HepG2 (cell line): ENCODE measurements at regions not wholly inside any gene's neighbourhood (a gene's known extent, or its start where the extent isn't known, plus 50 kb on each side); places are given as distances from the start of the nearest gene placed in this dataset.
A peak's percentile ranks its signal among the peaks of the same experiment; 100 is the strongest.

Source experiments
- ATAC-seq: fragments of 200-7000 bp; cut with Tn5 transposase; 3 replicates; pipeline ENCODE4 v1.9.1; 2020; ENCODE audit warnings: mild to moderate bottlenecking, moderate library complexity
- BruUV-seq: library from RNA; stranded (reverse); fragments of 400-500 nt; replicated peaks from 2 replicates; lab custom pipeline; 2021; lab: Mats Ljungman, UMichigan
- CTCF ChIA-PET: fragments of 300-600 bp; formaldehyde crosslinking; extraction: SDS; loops from one replicate; lab custom pipeline; 2021; ENCODE audit warnings: low total read pairs, inconsistent platforms, low intra/inter-chr PET ratio; lab: Yijun Ruan, JAX
- POLR2A ChIA-PET: fragments of 350-600 bp; sonication (Branson Sonifier 250); formaldehyde crosslinking; loops from one replicate; lab custom pipeline; 2020; ENCODE audit warnings: antibody characterized with exemption, inconsistent platforms; lab: Yijun Ruan, JAX
- DNase-seq: peaks from one replicate; pipeline ENCODE4 v3.0.0-alpha.2; 2015; ENCODE audit warnings: low spot score
- FAIRE-seq: peaks from 3 replicates; lab custom pipeline; 2011; peaks lifted over from hg19 to GRCh38; lab: Jason Lieb, UNC
- H2AFZ ChIP-seq: one replicate; pipeline ENCODE4 v1.6.1; 2011; ENCODE audit warnings: low read length, inconsistent platforms
- H3K27ac ChIP-seq: fragments of 300-600 bp; 3 replicates; pipeline ENCODE4 v1.8.0; 2011; ENCODE audit warnings: mixed run types, mild to moderate bottlenecking, mixed read lengths, low read length, inconsistent platforms; ENCODE audit not compliant: insufficient read depth; ENCODE audit errors: extremely low read length
- H3K27me3 ChIP-seq, 2 experiments: fragments of 200-600 bp in 1 of 2; 2 replicates in 1 of 2; 3 replicates in 1 of 2; pipeline versions ENCODE4 v1.6.0 to v1.8.0; 2011; ENCODE audit warnings: low read length in 2 of 2, mild to moderate bottlenecking in 2 of 2, moderate library complexity in 2 of 2, inconsistent platforms in 1 of 2; ENCODE audit not compliant: insufficient read depth in 2 of 2, control insufficient read depth in 1 of 2
- H3K36me3 ChIP-seq, 2 experiments: fragments of 200-600 bp in 1 of 2; replicated peaks in 1 of 2; 2 replicates in 1 of 2; 3 replicates in 1 of 2; pipeline versions ENCODE4 v1.5.1 to v1.8.0; 2011; ENCODE audit warnings: low read length in 2 of 2, inconsistent platforms in 1 of 2; ENCODE audit not compliant: insufficient read depth in 2 of 2, control insufficient read depth in 1 of 2
- H3K4me1 ChIP-seq: 2 replicates; pipeline ENCODE4 v1.5.1; 2012; ENCODE audit warnings: low read length, inconsistent platforms; ENCODE audit not compliant: insufficient read depth
- H3K4me2 ChIP-seq: 2 replicates; pipeline ENCODE4 v1.6.0; 2011; ENCODE audit warnings: low read depth, low read length, inconsistent platforms
- H3K4me3 ChIP-seq, 3 experiments: fragments of 200-600 bp in 1 of 3; sonication (generic), shearing (Covaris generic) in 1 of 3; replicated peaks in 1 of 3; 2 replicates each; pipeline ENCODE4 v1.5.1; 2011 to 2016; ENCODE audit warnings: low read length in 3 of 3, inconsistent platforms in 2 of 3, low read depth in 2 of 3, mild to moderate bottlenecking in 2 of 3, control low read depth in 1 of 3, mixed read lengths in 1 of 3; ENCODE audit not compliant: insufficient read depth in 1 of 3
- H3K79me2 ChIP-seq: one replicate; pipeline ENCODE4 v1.6.1; 2011; ENCODE audit warnings: low read length, inconsistent platforms; ENCODE audit not compliant: insufficient read depth
- H3K9ac ChIP-seq: 2 replicates; pipeline ENCODE4 v1.6.0; 2011; ENCODE audit warnings: mild to moderate bottlenecking, low read depth, low read length, inconsistent platforms; ENCODE audit not compliant: insufficient read depth
- H3K9me3 ChIP-seq: 2 replicates; pipeline ENCODE4 v1.5.1; 2012; ENCODE audit warnings: mild to moderate bottlenecking, low read length
- H4K20me1 ChIP-seq: 2 replicates; pipeline ENCODE4 v1.6.0; 2011; ENCODE audit warnings: inconsistent platforms, mild to moderate bottlenecking, low read length, moderate library complexity; ENCODE audit not compliant: insufficient read depth
- ASH2L ChIP-seq: fragments of 300-600, 200-600 bp; sonication (generic); IDR thresholded peaks from 2 replicates; pipeline ENCODE4 v1.7.0; 2017; ENCODE audit warnings: low read depth, mild to moderate bottlenecking, moderate library complexity, mixed read lengths, low read length; ENCODE audit not compliant: insufficient read length
- FOXK2 ChIP-seq: fragments of 450-650 bp; IDR thresholded peaks from 2 replicates; pipeline ENCODE4 v1.6.1; 2016
- HNF1B ChIP-seq: sonication (generic); formaldehyde crosslinking; IDR thresholded peaks from 2 replicates; pipeline ENCODE4 v1.5.1; 2020; ENCODE audit warnings: mild to moderate bottlenecking, moderate library complexity, missing genetic modification reagents
- TEAD3 ChIP-seq: optimal IDR thresholded peaks from 2 replicates; pipeline ENCODE3; 2016; ENCODE audit warnings: borderline replicate concordance
- ZBTB4 ChIP-seq: sonication (generic); formaldehyde crosslinking; IDR thresholded peaks from 2 replicates; pipeline ENCODE4 v1.4.0; 2020; ENCODE audit warnings: missing genetic modification reagents, mild to moderate bottlenecking, borderline replicate concordance
- WGBS: methylation state at CpG from one replicate; pipeline ENCODE4 v1.1.6; 2017; ENCODE audit warnings: low lambda C conversion rate; 5-methylcytosine and 5-hydroxymethylcytosine counted together
- in situ Hi-C: cut with HindIII; loops from 2 replicates; pipeline ENCODE4 v1.10.0; 2017; ENCODE audit warnings: low pct_unique_long_range_greater_than_20kb; ENCODE audit not compliant: extremely low pct_ligation_motif_present
- intact Hi-C: fragments of 100-400 bp; cut with micrococcal nuclease; formaldehyde crosslinking; loops from one replicate; pipeline ENCODE4 v1.10.0; 2022; ENCODE audit not compliant: unreplicated experiment
- TF ChIP-seq, protein P1 (sequence below): sonication (generic); formaldehyde crosslinking; conservative IDR thresholded peaks from 2 replicates; pipeline ENCODE4 v1.8.0; 2022; ENCODE audit warnings: low read depth, missing genetic modification reagents
- TF ChIP-seq, protein P2 (sequence below): sonication (generic); formaldehyde crosslinking; IDR thresholded peaks from 2 replicates; pipeline ENCODE4 v1.5.1; 2020; ENCODE audit warnings: missing genetic modification reagents, mild to moderate bottlenecking, borderline replicate concordance
- TF ChIP-seq, protein P3 (sequence below): sonication (generic); formaldehyde crosslinking; IDR thresholded peaks from 2 replicates; pipeline ENCODE4 v1.4.0; 2020; ENCODE audit warnings: missing genetic modification reagents

DNA sequence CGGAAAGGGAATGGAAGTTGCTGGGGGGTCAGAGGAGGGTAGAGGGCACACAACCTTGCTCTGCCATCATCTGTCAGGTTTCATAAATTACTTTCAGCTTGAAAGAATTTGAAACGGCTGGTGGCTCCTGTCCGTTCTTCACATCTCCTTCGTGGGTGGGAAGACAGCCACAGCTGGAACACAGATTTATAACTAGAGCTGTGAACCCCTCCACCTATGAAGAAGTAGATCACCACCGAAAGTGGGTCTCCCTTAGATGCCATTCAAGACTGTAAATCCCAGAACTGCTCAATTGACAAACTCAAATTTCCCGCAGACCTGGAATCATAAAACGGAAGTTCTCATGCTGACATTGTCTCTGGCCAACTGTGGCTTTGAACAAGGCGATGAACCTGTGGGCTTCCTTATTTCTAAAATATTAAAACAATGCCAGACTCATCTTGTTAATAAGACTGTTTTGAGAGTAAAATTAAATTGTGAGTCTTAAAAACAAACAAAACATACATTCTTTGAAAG, 65.3 kb downstream of the BTBD3 start:
- no peak for FAIRE-seq
- Histone ChIP-seq H3K27me3 (no peaks in the 10 kb centered on the region), H3K79me2 (no peaks in the 10 kb centered on the region), H3K36me3 (no peaks in the 10 kb centered on the region), H4K20me1 (no peaks in the 10 kb centered on the region), H3K4me1 (peaks cover 18% of the 10 kb centered on the region), H3K9ac (peak overlapping the region; percentile 4; the same call in 1 of the 2 replicates), H3K27ac (no peak overlapping the region), H3K9me3 (no peaks in the 10 kb centered on the region), H2AFZ (peak overlapping the region; percentile 49), H3K4me3 (peak overlapping the region; percentile 22 to 31 (median 26); a peak in 5 of 6 replicates), H3K4me2 (peak overlapping the region; percentile 82)
- ATAC-seq, result peak; percentile 66
- DNase-seq, result peak; percentile 4
- intact Hi-C loops, result loop anchor here (5.0 kb wide), 1 partner anchor 91 kb away; no protein-coding TSS in a partner anchor
- in situ Hi-C loops, result no loop called here
- no TSS peak for BruUV-seq
- CTCF ChIA-PET, result no interaction called here
- WGBS, result 19% methylated on average over 8 of the region's 8 CpGs
- POLR2A ChIA-PET, result no interaction called here
- TF ChIP-seq ASH2L (peak; percentile 10), ZBTB4 (CRISPR knock-in tag) (no peak), HNF1B (0 out of 2 replicates have a peak, but pooled peaks have one; percentile 4), TEAD3 (CRISPR knock-in tag) (no peak), FOXK2 (no peak)
- TF ChIP-seq, protein P1, sequence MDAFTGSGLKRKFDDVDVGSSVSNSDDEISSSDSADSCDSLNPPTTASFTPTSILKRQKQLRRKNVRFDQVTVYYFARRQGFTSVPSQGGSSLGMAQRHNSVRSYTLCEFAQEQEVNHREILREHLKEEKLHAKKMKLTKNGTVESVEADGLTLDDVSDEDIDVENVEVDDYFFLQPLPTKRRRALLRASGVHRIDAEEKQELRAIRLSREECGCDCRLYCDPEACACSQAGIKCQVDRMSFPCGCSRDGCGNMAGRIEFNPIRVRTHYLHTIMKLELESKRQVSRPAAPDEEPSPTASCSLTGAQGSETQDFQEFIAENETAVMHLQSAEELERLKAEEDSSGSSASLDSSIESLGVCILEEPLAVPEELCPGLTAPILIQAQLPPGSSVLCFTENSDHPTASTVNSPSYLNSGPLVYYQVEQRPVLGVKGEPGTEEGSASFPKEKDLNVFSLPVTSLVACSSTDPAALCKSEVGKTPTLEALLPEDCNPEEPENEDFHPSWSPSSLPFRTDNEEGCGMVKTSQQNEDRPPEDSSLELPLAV (CRISPR knock-in tag), result no peak
- TF ChIP-seq, protein P2, sequence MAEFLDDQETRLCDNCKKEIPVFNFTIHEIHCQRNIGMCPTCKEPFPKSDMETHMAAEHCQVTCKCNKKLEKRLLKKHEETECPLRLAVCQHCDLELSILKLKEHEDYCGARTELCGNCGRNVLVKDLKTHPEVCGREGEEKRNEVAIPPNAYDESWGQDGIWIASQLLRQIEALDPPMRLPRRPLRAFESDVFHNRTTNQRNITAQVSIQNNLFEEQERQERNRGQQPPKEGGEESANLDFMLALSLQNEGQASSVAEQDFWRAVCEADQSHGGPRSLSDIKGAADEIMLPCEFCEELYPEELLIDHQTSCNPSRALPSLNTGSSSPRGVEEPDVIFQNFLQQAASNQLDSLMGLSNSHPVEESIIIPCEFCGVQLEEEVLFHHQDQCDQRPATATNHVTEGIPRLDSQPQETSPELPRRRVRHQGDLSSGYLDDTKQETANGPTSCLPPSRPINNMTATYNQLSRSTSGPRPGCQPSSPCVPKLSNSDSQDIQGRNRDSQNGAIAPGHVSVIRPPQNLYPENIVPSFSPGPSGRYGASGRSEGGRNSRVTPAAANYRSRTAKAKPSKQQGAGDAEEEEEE (CRISPR knock-in tag), result no peak
- TF ChIP-seq, protein P3, sequence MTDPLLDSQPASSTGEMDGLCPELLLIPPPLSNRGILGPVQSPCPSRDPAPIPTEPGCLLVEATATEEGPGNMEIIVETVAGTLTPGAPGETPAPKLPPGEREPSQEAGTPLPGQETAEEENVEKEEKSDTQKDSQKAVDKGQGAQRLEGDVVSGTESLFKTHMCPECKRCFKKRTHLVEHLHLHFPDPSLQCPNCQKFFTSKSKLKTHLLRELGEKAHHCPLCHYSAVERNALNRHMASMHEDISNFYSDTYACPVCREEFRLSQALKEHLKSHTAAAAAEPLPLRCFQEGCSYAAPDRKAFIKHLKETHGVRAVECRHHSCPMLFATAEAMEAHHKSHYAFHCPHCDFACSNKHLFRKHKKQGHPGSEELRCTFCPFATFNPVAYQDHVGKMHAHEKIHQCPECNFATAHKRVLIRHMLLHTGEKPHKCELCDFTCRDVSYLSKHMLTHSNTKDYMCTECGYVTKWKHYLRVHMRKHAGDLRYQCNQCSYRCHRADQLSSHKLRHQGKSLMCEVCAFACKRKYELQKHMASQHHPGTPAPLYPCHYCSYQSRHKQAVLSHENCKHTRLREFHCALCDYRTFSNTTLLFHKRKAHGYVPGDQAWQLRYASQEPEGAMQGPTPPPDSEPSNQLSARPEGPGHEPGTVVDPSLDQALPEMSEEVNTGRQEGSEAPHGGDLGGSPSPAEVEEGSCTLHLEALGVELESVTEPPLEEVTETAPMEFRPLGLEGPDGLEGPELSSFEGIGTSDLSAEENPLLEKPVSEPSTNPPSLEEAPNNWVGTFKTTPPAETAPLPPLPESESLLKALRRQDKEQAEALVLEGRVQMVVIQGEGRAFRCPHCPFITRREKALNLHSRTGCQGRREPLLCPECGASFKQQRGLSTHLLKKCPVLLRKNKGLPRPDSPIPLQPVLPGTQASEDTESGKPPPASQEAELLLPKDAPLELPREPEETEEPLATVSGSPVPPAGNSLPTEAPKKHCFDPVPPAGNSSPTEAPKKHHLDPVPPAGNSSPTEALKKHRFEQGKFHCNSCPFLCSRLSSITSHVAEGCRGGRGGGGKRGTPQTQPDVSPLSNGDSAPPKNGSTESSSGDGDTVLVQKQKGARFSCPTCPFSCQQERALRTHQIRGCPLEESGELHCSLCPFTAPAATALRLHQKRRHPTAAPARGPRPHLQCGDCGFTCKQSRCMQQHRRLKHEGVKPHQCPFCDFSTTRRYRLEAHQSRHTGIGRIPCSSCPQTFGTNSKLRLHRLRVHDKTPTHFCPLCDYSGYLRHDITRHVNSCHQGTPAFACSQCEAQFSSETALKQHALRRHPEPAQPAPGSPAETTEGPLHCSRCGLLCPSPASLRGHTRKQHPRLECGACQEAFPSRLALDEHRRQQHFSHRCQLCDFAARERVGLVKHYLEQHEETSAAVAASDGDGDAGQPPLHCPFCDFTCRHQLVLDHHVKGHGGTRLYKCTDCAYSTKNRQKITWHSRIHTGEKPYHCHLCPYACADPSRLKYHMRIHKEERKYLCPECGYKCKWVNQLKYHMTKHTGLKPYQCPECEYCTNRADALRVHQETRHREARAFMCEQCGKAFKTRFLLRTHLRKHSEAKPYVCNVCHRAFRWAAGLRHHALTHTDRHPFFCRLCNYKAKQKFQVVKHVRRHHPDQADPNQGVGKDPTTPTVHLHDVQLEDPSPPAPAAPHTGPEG (CRISPR knock-in tag), result no peak
